OCI-LY7 (cell line): ENCODE measurements at regions not wholly inside any gene's neighbourhood (a gene's known extent, or its start where the extent isn't known, plus 50 kb on each side); places are given as distances from the start of the nearest gene placed in this dataset.

ENCODE experiments used
- CTCF ChIP-seq: fragments of 200-600 bp; sonication (generic); conservative IDR thresholded peaks from 2 replicates; pipeline ENCODE4 v1.5.1; 2014; ENCODE audit warnings: mild to moderate bottlenecking, antibody characterized with exemption, low read length, moderate library complexity, mixed read lengths
- EZH2phosphoT487 ChIP-seq: fragments of 200-600 bp; sonication (generic); IDR thresholded peaks from 2 replicates; pipeline ENCODE4 v1.6.1; 2018; ENCODE audit warnings: low read depth, borderline replicate concordance, mild to moderate bottlenecking, mixed run types, antibody characterized with exemption, low read length, moderate library complexity, mixed read lengths

- no peak for TF ChIP-seq CTCF
- TF ChIP-seq EZH2phosphoT487: no peak
These were observed 104.2 kb downstream of the C12orf50 start for GRCh38 chr12:87925021-87925420.
